Ishikawa (cell line): ENCODE measurements at regions not wholly inside any gene's neighbourhood (a gene's known extent, or its start where the extent isn't known, plus 50 kb on each side); places are given as distances from the start of the nearest gene placed in this dataset.

Source experiments
- CEBPB ChIP-seq: IDR thresholded peaks from 2 replicates; pipeline ENCODE4 v1.6.1; 2012
- CREB1 ChIP-seq: IDR thresholded peaks from 2 replicates; pipeline ENCODE4 v1.6.1; 2012; ENCODE audit warnings: low read depth
- EGR1 ChIP-seq: IDR thresholded peaks from 2 replicates; pipeline ENCODE4 v1.6.1; 2012
- EP300 ChIP-seq: IDR thresholded peaks from 2 replicates; pipeline ENCODE4 v1.6.1; 2012; ENCODE audit warnings: borderline replicate concordance
- FOXM1 ChIP-seq: IDR thresholded peaks from 2 replicates; pipeline ENCODE4 v1.6.1; 2012; ENCODE audit warnings: low read depth, borderline replicate concordance
- NFIC ChIP-seq: IDR thresholded peaks from 2 replicates; pipeline ENCODE4 v1.6.1; 2012
- RAD21 ChIP-seq: IDR thresholded peaks from 2 replicates; pipeline ENCODE4 v1.6.1; 2012; ENCODE audit warnings: low read depth
- TAF1 ChIP-seq: IDR thresholded peaks from 2 replicates; pipeline ENCODE4 v1.6.1; 2012; ENCODE audit warnings: low read depth, mild to moderate bottlenecking
- TCF12 ChIP-seq: IDR thresholded peaks from 2 replicates; pipeline ENCODE4 v1.6.1; 2012; ENCODE audit warnings: low read depth
- TEAD4 ChIP-seq: IDR thresholded peaks from 2 replicates; pipeline ENCODE4 v1.6.1; 2012
- YY1 ChIP-seq: IDR thresholded peaks from 2 replicates; pipeline ENCODE4 v1.6.1; 2012; ENCODE audit warnings: low read depth
- ZBTB7A ChIP-seq: IDR thresholded peaks from 2 replicates; pipeline ENCODE4 v1.6.1; 2012; ENCODE audit warnings: low read depth
- TF ChIP-seq, protein P1 (sequence below): IDR thresholded peaks from 2 replicates; pipeline ENCODE4 v1.6.1; 2012; ENCODE audit warnings: low read depth, mild to moderate bottlenecking
- TF ChIP-seq, protein P2 (sequence below): IDR thresholded peaks from 2 replicates; pipeline ENCODE4 v1.6.1; 2012
- TF ChIP-seq, protein P3 (sequence below): IDR thresholded peaks from 2 replicates; pipeline ENCODE4 v1.6.1; 2012

DNA sequence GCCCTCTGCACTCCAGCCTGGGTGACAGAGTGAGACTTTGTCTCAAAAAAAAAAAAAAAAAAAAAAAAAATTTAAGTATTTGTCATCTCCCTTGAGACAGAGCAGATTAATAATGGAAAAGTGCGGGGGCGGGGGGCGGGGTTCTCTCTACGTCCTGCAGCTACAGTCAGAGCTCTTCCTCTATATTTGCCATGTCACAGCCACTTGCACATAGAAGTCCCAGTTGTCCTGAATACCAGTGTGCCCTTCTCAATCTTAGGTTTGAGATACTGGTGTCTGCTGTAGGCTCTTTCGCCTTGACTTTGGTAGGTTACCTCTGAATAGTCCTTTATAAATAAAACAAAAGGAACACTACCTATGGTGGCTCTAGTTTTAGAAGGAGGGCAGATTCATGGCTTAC is 237.8 kb upstream of the PGRMC2 start:
- TF ChIP-seq TCF12 (no peak), EGR1 (peak; percentile 94)

DNA sequence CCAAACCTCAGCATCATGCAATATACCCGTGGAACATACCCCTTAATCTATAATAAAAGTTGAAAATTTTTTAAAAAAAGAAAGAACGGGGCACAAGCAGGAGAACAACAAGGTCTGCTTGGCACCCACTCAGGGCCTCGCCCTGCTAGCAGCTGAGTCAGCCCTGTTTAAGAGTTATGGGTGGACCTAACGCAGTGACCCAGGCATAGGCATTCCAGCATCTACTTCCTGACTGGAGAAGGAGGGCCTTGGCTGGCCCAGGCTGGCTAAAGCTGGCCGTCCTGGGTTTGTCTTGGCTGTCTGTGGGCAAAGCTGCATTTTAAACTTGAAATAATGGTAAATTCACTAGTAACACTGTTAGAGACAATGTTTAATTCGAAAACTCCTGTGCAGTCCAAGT is 236.7 kb upstream of the PGRMC2 start:
- TF ChIP-seq TCF12, result 0 out of 2 replicates have a peak, but pooled peaks have one; percentile 43
- peak; percentile 87 for TF ChIP-seq TEAD4
- peak; percentile 74 for TF ChIP-seq NFIC
- no peak for TF ChIP-seq CREB1
- peak; percentile 65; the same call in 1 of the 2 replicates for TF ChIP-seq EP300
- TF ChIP-seq, protein P1, sequence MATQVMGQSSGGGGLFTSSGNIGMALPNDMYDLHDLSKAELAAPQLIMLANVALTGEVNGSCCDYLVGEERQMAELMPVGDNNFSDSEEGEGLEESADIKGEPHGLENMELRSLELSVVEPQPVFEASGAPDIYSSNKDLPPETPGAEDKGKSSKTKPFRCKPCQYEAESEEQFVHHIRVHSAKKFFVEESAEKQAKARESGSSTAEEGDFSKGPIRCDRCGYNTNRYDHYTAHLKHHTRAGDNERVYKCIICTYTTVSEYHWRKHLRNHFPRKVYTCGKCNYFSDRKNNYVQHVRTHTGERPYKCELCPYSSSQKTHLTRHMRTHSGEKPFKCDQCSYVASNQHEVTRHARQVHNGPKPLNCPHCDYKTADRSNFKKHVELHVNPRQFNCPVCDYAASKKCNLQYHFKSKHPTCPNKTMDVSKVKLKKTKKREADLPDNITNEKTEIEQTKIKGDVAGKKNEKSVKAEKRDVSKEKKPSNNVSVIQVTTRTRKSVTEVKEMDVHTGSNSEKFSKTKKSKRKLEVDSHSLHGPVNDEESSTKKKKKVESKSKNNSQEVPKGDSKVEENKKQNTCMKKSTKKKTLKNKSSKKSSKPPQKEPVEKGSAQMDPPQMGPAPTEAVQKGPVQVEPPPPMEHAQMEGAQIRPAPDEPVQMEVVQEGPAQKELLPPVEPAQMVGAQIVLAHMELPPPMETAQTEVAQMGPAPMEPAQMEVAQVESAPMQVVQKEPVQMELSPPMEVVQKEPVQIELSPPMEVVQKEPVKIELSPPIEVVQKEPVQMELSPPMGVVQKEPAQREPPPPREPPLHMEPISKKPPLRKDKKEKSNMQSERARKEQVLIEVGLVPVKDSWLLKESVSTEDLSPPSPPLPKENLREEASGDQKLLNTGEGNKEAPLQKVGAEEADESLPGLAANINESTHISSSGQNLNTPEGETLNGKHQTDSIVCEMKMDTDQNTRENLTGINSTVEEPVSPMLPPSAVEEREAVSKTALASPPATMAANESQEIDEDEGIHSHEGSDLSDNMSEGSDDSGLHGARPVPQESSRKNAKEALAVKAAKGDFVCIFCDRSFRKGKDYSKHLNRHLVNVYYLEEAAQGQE, result no peak

DNA sequence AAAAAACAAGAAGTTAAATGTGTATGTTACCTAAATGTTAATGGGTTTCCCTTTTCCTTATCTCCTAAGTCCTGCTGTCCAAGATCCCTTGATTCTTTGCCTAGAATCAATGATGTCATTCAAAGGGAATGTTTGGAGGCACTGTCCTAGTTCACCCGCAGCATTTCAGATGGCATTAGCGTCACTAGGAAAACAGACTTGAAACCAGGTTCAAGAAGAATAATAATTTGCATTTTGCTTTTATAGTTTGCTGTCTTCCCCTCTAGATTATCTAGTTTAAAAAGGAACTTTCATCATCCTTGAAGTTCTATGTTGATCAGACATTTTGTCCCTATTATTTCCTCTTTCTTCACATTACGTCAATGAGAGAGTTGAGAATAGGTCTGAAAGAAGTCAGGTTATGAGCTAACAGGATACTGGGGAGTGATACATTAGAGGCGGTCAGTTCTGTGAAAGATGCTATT is 234.1 kb upstream of the PGRMC2 start:
- TF ChIP-seq FOXM1 (no peak), CREB1 (no peak), TEAD4 (peak; percentile 64), EGR1 (no peak), EP300 (no peak), TCF12 (no peak)
- TF ChIP-seq, protein P1, result no peak

DNA sequence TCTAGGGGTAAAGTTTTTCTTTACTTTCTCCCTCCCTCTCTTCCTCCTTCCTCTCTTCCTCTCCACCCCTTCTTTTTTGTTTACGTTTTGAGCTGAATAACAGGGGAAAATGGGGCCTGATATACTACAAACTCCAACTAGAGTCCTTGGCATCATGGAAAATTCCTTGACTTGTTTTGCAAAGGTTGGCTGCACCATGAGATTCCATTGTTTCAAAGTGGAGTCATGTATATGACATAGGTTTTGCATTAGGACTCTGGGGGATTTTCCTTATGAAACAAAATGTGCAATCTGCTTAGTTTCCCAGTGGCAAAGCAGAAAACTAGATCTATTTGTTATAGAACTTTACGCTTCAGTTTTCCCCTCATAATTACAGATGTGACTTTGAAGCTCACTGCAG is 233.5 kb upstream of the PGRMC2 start:
- TF ChIP-seq TEAD4 (peak; percentile 45; the same call in 1 of the 2 replicates), RAD21 (no peak), TAF1 (no peak), EP300 (0 out of 2 replicates have a peak, but pooled peaks have one; percentile 38)

DNA sequence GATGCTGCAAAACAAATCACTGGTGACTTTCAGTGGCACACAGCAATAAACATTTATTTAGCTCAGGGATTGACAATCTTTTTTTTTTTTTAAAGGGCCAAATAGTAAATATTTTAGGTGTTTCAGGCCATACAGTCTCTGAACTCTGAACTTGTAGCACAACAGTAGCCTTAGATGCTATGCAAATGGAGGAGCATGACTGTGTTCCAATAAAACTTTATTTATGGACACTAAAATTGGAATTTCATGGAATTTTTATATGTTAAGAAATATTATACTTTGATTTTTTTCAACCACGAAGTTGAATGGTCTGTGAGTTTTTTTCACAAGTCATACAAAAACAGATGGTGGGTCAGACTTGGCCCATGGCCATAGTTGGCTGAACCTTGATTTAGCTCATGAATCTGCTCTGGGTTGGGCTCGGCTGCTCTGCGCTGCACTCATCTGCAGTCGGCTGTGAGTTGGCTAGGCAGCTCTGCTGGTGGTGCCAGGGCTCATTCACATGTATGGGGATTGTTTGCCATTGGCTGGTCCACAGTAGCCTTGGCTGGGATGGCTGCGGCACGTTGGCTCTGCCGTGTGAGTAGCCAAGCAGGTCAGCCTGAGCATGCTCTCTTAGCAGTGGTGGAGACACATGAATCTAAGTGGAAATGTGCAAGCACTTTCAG is 231.7 kb upstream of the PGRMC2 start:
- TF ChIP-seq, protein P2, sequence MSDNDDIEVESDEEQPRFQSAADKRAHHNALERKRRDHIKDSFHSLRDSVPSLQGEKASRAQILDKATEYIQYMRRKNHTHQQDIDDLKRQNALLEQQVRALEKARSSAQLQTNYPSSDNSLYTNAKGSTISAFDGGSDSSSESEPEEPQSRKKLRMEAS, result no peak
- TF ChIP-seq NFIC (no peak), ZBTB7A (no peak), EGR1 (no peak), TCF12 (no peak), FOXM1 (no peak), TAF1 (no peak), EP300 (no peak), CEBPB (no peak), RAD21 (no peak), CREB1 (no peak), TEAD4 (no peak), YY1 (no peak)
- TF ChIP-seq, protein P3, sequence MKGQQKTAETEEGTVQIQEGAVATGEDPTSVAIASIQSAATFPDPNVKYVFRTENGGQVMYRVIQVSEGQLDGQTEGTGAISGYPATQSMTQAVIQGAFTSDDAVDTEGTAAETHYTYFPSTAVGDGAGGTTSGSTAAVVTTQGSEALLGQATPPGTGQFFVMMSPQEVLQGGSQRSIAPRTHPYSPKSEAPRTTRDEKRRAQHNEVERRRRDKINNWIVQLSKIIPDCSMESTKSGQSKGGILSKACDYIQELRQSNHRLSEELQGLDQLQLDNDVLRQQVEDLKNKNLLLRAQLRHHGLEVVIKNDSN, result no peak
- TF ChIP-seq, protein P1, result no peak
